K562 (cell line): ENCODE measurements at regions not wholly inside any gene's neighbourhood (a gene's known extent, or its start where the extent isn't known, plus 50 kb on each side); places are given as distances from the start of the nearest gene placed in this dataset.

Experiments used
- ATAC-seq: fragments of 200-7000 bp; cut with Tn5 transposase; 3 replicates; pipeline ENCODE4 v1.9.1; 2020; ENCODE audit warnings: moderate library complexity
- BruUV-seq: library from RNA; stranded (reverse); fragments of 400-500 nt; replicated peaks from 2 replicates; lab custom pipeline; 2021; lab: Mats Ljungman, UMichigan
- CTCF ChIA-PET: fragments of 300-600 bp; formaldehyde crosslinking; extraction: SDS; loops from one replicate; lab custom pipeline; 2021; ENCODE audit warnings: low intra/inter-chr PET ratio; lab: Yijun Ruan, JAX
- POLR2A ChIA-PET: fragments of 300-600, 350-650 bp; sonication (Branson Sonifier 250); formaldehyde crosslinking; extraction: SDS; loops from one replicate; lab custom pipeline; 2021; ENCODE audit warnings: antibody characterized with exemption, inconsistent platforms; lab: Yijun Ruan, JAX
- DNase-seq, 4 experiments: peaks; one replicate each; pipeline versions ENCODE4 v3.0.0 to v3.0.0-alpha.2; 2011 to 2018; ENCODE audit warnings: low spot score in 3 of 4, mixed read lengths in 3 of 4; ENCODE audit errors: extremely low read depth in 1 of 4
- FAIRE-seq: peaks from 2 replicates; lab custom pipeline; 2011; peaks lifted over from hg19 to GRCh38; lab: Jason Lieb, UNC
- H2AFZ ChIP-seq: 2 replicates; pipeline ENCODE4 v1.6.0; 2011; ENCODE audit warnings: low read depth, low read length, control low read depth, inconsistent platforms
- H3K27ac ChIP-seq: fragments of 200-600 bp; 3 replicates; pipeline ENCODE4 v1.8.0; 2011; ENCODE audit warnings: low read depth, mild to moderate bottlenecking, control low read depth, inconsistent platforms, low read length, moderate library complexity, mixed read lengths; ENCODE audit errors: extremely low read depth
- H3K27me3 ChIP-seq, 2 experiments: fragments of 300-600 bp in 1 of 2; 2 replicates in 1 of 2; 3 replicates in 1 of 2; pipeline versions ENCODE4 v1.6.0 to v1.8.0; 2011; ENCODE audit warnings: inconsistent platforms in 2 of 2, low read length in 2 of 2, mild to moderate bottlenecking in 1 of 2, mixed read lengths in 1 of 2, moderate library complexity in 1 of 2; ENCODE audit not compliant: control insufficient read depth in 2 of 2, insufficient read depth in 2 of 2
- H3K36me3 ChIP-seq: fragments of 300-600 bp; 3 replicates; pipeline ENCODE4 v1.8.0; 2011; ENCODE audit warnings: mild to moderate bottlenecking, low read length, inconsistent platforms; ENCODE audit not compliant: control insufficient read depth, insufficient read depth
- H3K4me1 ChIP-seq, 2 experiments: fragments of 200-600 bp in 1 of 2; replicated peaks in 1 of 2; 2 replicates in 1 of 2; 3 replicates in 1 of 2; pipeline versions ENCODE4 v1.5.1 to v1.8.0; 2011; ENCODE audit warnings: inconsistent platforms in 2 of 2, low read length in 2 of 2, mild to moderate bottlenecking in 1 of 2, mixed read lengths in 1 of 2, moderate library complexity in 1 of 2; ENCODE audit not compliant: control insufficient read depth in 2 of 2, insufficient read depth in 2 of 2
- H3K4me2 ChIP-seq: 2 replicates; pipeline ENCODE4 v1.6.1; 2011; ENCODE audit warnings: low read length, control low read depth, inconsistent platforms, mixed read lengths; ENCODE audit not compliant: insufficient read depth
- H3K4me3 ChIP-seq: fragments of 200-600 bp; sonication (generic), shearing (Covaris generic); 2 replicates; pipeline ENCODE4 v1.5.1; 2016; ENCODE audit warnings: control low read depth, inconsistent platforms
- H3K79me2 ChIP-seq: fragments of 200-600 bp; 3 replicates; pipeline ENCODE4 v1.8.0; 2011; ENCODE audit warnings: low read length, inconsistent platforms; ENCODE audit not compliant: control insufficient read depth, insufficient read depth
- H3K9ac ChIP-seq, 2 experiments: 2 replicates each; pipeline versions ENCODE4 v1.6.0 to v1.6.1; 2011; ENCODE audit warnings: low read depth in 2 of 2, low read length in 2 of 2, control low read depth in 1 of 2, inconsistent platforms in 1 of 2, mild to moderate bottlenecking in 1 of 2, mixed read lengths in 1 of 2; ENCODE audit not compliant: insufficient read depth in 1 of 2
- H3K9me1 ChIP-seq: one replicate; pipeline ENCODE4 v1.6.0; 2011; ENCODE audit warnings: inconsistent platforms, mild to moderate bottlenecking, low read length, moderate library complexity; ENCODE audit not compliant: control insufficient read depth, insufficient read depth
- H3K9me3 ChIP-seq: replicated peaks from 2 replicates; pipeline ENCODE4 v1.5.1; 2011; ENCODE audit warnings: low read depth, low read length, inconsistent platforms; ENCODE audit not compliant: control insufficient read depth, insufficient read depth
- H4K20me1 ChIP-seq: replicated peaks from 2 replicates; pipeline ENCODE4 v1.6.1; 2011; ENCODE audit warnings: low read length, inconsistent platforms, mixed read lengths; ENCODE audit not compliant: control insufficient read depth, insufficient read depth
- CBX1 ChIP-seq: sonication (generic); IDR thresholded peaks from 2 replicates; pipeline ENCODE4 v1.6.1; 2016; ENCODE audit warnings: antibody characterized with exemption, low read depth, mild to moderate bottlenecking
- HMG20A ChIP-seq: fragments of 450-650 bp; formaldehyde crosslinking; conservative IDR thresholded peaks from 2 replicates; pipeline ENCODE4 v1.4.0; 2020; ENCODE audit warnings: mild to moderate bottlenecking, mixed read lengths
- KHSRP ChIP-seq: fragments of 450-650 bp; IDR thresholded peaks from 2 replicates; pipeline ENCODE4 v1.6.1; 2017
- MBD1 ChIP-seq: fragments of 250-450 bp; sonication (Bioruptor Pico); IDR thresholded peaks from 2 replicates; pipeline ENCODE4 v1.8.0; 2022; ENCODE audit warnings: inconsistent platforms
- RBM17 ChIP-seq: fragments of 200-400 bp; formaldehyde crosslinking; IDR thresholded peaks from 2 replicates; pipeline ENCODE4 v1.6.1; 2017; ENCODE audit warnings: low read depth, mild to moderate bottlenecking, low read length, borderline replicate concordance
- ZBTB2 ChIP-seq: fragments of 450-650 bp; IDR thresholded peaks from 2 replicates; pipeline ENCODE4 v1.6.1; 2016; ENCODE audit warnings: antibody characterized with exemption
- ZNF644 ChIP-seq: fragments of 200-800 bp; sonication (Bioruptor generic); IDR thresholded peaks from 2 replicates; pipeline ENCODE4 v1.6.1; 2016; ENCODE audit warnings: low read depth, missing genetic modification characterization, missing compliant biosample characterization
- ZZZ3 ChIP-seq: fragments of 450-650 bp; IDR thresholded peaks from 2 replicates; pipeline ENCODE4 v1.6.1; 2016; ENCODE audit warnings: antibody characterized with exemption, mild to moderate bottlenecking, moderate library complexity
- WGBS: fragments of 100-300 bp; shearing (Covaris generic); methylation state at CpG from one replicate; pipeline ENCODE4 v1.1.6; 2016; ENCODE audit warnings: low coverage, mixed read lengths; ENCODE audit not compliant: insufficient coverage; ENCODE audit errors: missing lambda C conversion rate; 5-methylcytosine and 5-hydroxymethylcytosine counted together
- in situ Hi-C: fragments of 300-500 bp; cut with MboI; formaldehyde crosslinking; loops from 4 replicates; pipeline ENCODE4 v1.15.0; 2018; ENCODE audit warnings: inconsistent platforms, mixed read lengths
- intact Hi-C: fragments of 100-400 bp; cut with micrococcal nuclease; formaldehyde crosslinking; loops from 2 replicates; pipeline ENCODE4 v1.14.2; 2022
- TF ChIP-seq, protein P1 (sequence below): sonication (generic); formaldehyde crosslinking; IDR thresholded peaks from 2 replicates; pipeline ENCODE4 v1.8.0; 2022; ENCODE audit warnings: mild to moderate bottlenecking, missing genetic modification reagents, borderline replicate concordance

- no peaks in the 10 kb centered on the region for H3K79me2 ChIP-seq
- TF ChIP-seq MBD1 (CRISPR knock-in tag) (no peak), ZNF644 (tag) (no peak), ZZZ3 (no peak), RBM17 (no peak), HMG20A (no peak), ZBTB2 (no peak), CBX1 (no peak), KHSRP (no peak)
- TF ChIP-seq, protein P1, sequence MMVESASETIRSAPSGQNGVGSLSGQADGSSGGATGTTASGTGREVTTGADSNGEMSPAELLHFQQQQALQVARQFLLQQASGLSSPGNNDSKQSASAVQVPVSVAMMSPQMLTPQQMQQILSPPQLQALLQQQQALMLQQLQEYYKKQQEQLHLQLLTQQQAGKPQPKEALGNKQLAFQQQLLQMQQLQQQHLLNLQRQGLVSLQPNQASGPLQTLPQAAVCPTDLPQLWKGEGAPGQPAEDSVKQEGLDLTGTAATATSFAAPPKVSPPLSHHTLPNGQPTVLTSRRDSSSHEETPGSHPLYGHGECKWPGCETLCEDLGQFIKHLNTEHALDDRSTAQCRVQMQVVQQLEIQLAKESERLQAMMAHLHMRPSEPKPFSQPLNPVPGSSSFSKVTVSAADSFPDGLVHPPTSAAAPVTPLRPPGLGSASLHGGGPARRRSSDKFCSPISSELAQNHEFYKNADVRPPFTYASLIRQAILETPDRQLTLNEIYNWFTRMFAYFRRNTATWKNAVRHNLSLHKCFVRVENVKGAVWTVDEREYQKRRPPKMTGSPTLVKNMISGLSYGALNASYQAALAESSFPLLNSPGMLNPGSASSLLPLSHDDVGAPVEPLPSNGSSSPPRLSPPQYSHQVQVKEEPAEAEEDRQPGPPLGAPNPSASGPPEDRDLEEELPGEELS (CRISPR knock-in tag): no peak
- TF ChIP-seq, all 486 proteins: peak for 0
- H3K27me3 ChIP-seq: no peaks in the 10 kb centered on the region
- POLR2A ChIA-PET: no interaction called here
- DNase-seq (no peak), FAIRE-seq (no peak), ATAC-seq (no peak)
- H3K9ac ChIP-seq: no peak overlapping the region
- in situ Hi-C loops: no loop called here
- WGBS: 0% methylated on average over 1 of the region's 1 CpG
- intact Hi-C loops: no loop called here
- H3K4me2 ChIP-seq: no peak overlapping the region
- H3K36me3 ChIP-seq: no peaks in the 10 kb centered on the region
- no peaks in the 10 kb centered on the region for H3K9me3 ChIP-seq
- CTCF ChIA-PET: no interaction called here
- H2AFZ ChIP-seq: no peak overlapping the region
- H3K4me1 ChIP-seq: no peaks in the 10 kb centered on the region
- H3K9me1 ChIP-seq: no peaks in the 10 kb centered on the region
- H4K20me1 ChIP-seq: no peaks in the 10 kb centered on the region
- H3K27ac ChIP-seq: no peak overlapping the region
- BruUV-seq: no TSS peak
- H3K4me3 ChIP-seq: no peak overlapping the region
Measured at GRCh38 chr2:125870746-125871145, 785.2 kb upstream of the GYPC start.
